ENCODE measurements at regions not wholly inside any gene's neighbourhood (a gene's known extent, or its start where the extent isn't known, plus 50 kb on each side); places are given as distances from the start of the nearest gene placed in this dataset.

DNA sequence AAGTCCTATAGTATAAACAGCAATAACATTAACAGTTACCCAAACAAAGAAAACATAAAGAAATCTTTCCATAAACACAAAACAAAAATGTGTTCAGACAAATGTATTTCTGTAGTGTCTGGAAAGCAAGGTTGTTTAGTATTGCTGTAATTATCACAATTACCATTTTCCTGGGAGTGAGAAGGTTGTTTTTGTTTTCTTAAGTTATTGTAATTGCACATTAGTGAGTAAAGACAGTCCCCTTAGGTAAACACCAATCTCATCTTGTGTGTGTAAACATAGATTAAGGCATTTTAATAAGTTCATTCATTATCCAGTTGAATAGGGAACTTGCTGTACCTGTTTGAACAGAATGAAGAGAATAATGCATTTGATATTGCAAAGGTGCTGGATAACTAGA, 356.9 kb upstream of the ADGRL4 start:
- no peak for DNase-seq

DNA sequence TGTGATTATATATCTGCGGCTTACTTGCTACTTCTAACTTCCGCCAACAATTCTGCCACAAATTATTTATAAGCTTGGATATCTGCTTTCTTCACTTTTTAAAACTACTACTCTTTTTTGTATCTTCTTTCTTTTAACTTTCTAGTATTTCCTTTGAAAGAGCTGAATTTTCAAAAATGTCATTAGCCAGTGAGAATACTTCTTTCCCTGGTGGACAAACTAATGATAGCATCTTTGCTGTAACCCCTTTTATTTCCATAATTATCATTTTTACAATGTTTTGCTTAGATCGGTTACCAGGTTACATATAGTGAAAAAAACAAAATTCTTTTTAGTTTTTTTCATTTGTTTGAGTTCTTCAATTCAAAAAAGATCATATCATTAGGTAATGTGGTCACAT, 355.9 kb upstream of the ADGRL4 start:
- no peak for DNase-seq

GRCh38 chr1:79355090-79355489, 348.6 kb upstream of the ADGRL4 start:
- DNase-seq: no peak

- no peak for DNase-seq
These were observed 346.7 kb upstream of the ADGRL4 start for GRCh38 chr1:79353224-79353623.

- no peak for DNase-seq
These were observed 320.3 kb upstream of the ADGRL4 start for GRCh38 chr1:79326875-79327274.

GRCh38 chr1:79325705-79326104, 319.2 kb upstream of the ADGRL4 start:
- DNase-seq: no peak

DNA sequence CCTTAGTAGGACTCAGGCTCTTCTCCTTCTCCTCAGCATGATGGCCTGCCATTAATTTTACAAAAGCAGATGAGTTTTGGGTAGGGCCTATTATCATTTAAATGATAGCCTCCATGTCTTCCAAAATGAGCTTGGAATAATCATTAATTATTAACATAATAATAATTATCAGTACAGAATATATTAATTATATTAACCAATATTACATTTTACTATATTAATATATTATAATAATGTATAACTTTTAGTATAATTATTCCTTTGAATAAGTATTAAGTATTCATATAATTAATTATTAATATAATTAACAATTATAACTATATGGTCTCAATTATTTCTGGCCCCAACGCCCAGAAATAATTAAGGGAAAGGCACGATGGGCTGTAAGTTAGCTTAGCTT, 318.6 kb upstream of the ADGRL4 start:
- DNase-seq: no peak

DNA sequence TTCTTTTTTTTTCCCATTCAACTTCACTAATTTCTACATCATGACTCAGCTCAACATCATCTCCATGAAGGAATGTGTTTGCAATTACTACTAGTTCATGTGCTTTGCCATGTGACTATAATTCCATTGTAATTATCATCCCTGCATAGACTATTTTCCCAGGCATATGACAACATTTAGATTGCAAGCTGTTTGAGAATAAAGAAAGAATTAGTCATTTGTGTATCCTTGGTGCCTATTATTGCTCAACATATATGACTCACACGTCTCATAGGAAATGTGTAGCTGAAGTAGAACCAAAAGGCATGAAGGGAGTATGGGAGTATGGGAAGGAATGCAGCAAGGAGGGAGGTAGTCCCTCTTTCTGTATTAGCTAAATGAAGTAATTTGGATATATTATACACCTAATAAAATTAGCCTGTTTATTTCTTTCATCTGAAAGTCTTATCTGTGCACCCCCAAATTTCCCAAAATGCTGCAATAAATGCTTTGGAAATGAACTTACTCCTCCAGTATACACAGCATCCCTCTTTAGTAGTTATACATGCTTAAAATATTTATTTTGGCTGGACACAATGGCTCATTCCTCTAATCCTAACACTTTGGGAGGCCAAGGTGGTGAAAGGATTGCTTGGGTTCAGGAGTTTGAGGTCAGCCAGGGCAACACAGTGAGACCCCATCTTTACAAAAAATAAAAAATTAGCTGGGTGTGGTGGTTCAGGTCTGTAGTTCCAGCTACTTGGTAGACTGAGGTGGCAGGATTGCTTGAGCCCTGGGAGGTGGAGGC, 316.9 kb upstream of the ADGRL4 start:
- no peak for DNase-seq

DNA sequence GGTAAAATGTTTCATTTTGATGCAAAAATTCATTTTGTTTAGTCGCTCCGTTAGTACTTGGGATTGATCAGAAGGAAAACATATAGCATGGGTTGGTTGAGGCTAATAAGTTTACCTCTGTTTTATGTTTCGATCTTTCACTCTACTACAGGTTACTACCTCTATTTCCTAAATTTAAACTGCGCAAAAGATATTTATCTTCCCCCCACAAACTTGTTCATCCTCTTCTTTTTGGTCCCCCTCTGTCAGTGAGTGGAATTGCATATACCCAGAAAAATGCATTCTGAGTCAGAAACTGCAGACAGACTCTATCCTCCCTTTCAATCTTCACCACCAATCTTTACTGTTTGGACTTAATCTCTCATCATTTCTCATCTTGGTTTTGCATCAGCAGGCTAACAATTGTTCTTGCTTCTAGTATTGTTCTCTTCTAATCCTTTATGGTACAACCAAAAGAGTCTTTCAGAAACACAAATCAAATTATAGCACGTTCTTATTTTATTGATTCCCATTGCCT, 316.0 kb upstream of the ADGRL4 start:
- no peak for DNase-seq

GRCh38 chr1:79312438-79312837, 305.9 kb upstream of the ADGRL4 start:
- DNase-seq: no peak

DNA sequence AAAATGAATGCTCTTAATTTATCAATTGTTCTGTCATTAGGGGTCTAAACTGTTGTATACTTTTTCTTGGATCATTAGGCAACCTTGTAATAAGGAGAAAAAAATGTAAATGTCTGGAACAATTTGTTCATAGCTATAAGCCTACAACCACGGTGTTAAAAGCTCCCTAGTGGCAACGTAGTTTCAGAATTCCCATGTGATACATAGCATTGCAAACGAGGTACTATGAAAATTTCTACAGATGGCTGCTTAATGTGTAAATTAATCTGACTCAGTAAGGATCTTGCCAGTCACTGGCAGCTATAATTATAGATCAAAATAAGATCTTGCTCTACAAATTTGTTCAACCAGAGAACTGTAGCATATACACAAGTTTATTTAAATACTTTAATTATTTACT, 304.1 kb upstream of the ADGRL4 start:
- DNase-seq: no peak

DNA sequence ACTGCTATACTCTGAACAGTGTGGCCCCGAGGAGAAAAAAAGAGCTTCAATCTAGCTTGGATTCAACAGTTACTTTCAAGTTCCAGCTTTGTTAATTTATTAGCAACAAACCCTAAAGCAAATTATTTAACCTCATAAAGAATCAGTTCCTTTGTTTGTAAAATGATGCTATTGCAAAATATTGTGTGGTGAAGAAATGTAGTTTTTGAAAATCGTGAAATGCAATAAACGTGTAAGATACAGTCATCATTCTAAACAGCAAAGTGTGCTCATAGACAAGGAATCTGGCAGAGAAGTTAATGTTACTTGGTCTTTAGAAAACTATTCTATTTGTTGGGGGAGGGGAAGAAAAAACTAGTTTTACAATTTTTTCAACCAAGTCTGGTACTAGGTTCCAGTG, 297.6 kb upstream of the ADGRL4 start:
- no peak for DNase-seq

DNA sequence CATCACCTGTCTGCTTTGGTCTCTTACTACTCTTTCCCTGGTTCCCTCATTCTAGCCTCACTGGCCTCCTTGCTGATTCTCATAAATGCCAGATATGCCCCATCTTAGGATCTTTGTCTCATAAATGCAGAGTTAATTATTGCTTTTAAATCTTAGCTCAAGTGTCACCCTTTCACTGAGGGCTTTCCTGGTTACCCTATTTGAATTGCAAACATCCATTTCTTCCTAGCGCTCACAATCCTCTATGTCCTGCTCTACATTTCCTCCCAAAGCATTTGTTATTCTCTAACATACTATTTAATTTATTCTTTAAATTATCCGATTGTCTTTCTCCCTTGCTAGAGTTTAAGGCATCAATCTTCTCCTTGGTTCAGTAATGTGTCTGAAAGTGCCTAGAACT, 296.5 kb upstream of the ADGRL4 start:
- no peak for DNase-seq

- no peak for DNase-seq
These were observed 295.9 kb upstream of the ADGRL4 start for GRCh38 chr1:79302380-79302930.

DNA sequence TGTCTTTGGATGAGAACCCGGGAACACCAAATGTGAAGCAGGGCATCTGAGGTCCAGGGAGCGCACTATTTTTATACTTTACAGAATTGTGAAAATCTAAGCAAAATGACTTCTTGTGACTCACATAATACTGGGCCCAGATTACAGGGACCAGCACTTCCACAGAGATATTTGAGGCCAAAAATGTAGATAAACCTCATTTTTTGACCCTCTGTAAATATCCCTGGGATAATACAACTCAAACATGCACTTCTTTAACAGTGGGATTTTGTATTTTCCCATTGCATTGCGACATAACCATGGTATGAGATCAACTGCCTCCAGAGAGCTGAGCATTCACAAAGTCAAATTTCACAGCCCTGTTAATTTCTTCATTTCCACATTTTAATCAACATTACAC, 289.4 kb upstream of the ADGRL4 start:
- no peak for DNase-seq

- DNase-seq: no peak
These were observed 287.1 kb upstream of the ADGRL4 start for GRCh38 chr1:79293611-79294010.

DNA sequence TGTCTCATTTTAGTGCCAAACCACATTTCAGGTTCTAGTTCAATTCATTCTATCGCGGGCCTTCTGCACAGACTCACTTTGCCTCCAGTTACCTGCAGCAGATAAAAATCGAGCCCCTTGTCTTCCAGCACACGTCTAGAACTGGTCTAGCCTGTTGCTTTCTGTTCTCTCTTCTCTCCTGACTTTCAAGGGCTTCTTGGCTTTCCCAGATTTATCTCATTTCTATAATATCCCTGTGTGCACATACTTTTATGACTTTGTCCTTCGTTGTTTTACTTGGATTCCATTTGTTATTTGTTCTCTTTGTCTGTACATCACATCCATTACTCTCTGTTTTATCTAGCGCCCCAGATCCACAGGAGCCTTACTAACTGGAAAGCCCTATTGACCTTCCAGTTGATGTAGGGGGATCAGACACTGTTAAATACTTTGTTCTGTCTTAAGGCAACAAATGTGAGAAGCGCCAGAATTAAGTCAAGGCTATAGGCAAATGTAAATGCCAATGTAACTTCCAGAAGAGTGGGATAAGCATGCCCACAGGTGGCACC, 284.5 kb upstream of the ADGRL4 start:
- DNase-seq: no peak

GRCh38 chr1:79287982-79288381, 281.5 kb upstream of the ADGRL4 start:
- DNase-seq: no peak

- no peak for DNase-seq
These were observed 279.1 kb upstream of the ADGRL4 start for GRCh38 chr1:79285667-79286066.

GRCh38 chr1:79283451-79283850, 276.9 kb upstream of the ADGRL4 start:
- DNase-seq: no peak

- no peak for DNase-seq
These were observed 274.9 kb upstream of the ADGRL4 start for GRCh38 chr1:79281442-79281841.

GRCh38 chr1:79271759-79272158, 265.2 kb upstream of the ADGRL4 start:
- DNase-seq: no peak

GRCh38 chr1:79264975-79265818, 258.7 kb upstream of the ADGRL4 start:
- DNase-seq: no peak

All from right kidney (tissue), 1 donor.